Effector memory CD4-positive, alpha-beta T cell (primary cell): ENCODE measurements at regions not wholly inside any gene's neighbourhood (a gene's known extent, or its start where the extent isn't known, plus 50 kb on each side); places are given as distances from the start of the nearest gene placed in this dataset.

ENCODE experiments used
- DNase-seq, 3 donors: peaks; one replicate each; pipeline ENCODE4 v3.0.0-alpha.2; 2020
- H3K27ac ChIP-seq: 2 replicates; pipeline ENCODE4 v1.7.0; 2013; ENCODE audit warnings: mild to moderate bottlenecking, low read length, moderate library complexity; ENCODE audit not compliant: insufficient read depth, poor library complexity, severe bottlenecking
- H3K27me3 ChIP-seq: replicated peaks from 2 replicates; pipeline ENCODE4 v1.7.0; 2013; ENCODE audit warnings: mild to moderate bottlenecking, low read length; ENCODE audit not compliant: insufficient read depth, control insufficient read depth, poor library complexity, severe bottlenecking
- H3K36me3 ChIP-seq: 2 replicates; pipeline ENCODE4 v1.7.0; 2013; ENCODE audit warnings: mild to moderate bottlenecking, low read length, moderate library complexity; ENCODE audit not compliant: control insufficient read depth, insufficient read depth
- H3K4me1 ChIP-seq: 2 replicates; pipeline ENCODE4 v1.7.0; 2013; ENCODE audit warnings: low read length, mild to moderate bottlenecking; ENCODE audit not compliant: control insufficient read depth, insufficient read depth, poor library complexity, severe bottlenecking
- H3K4me3 ChIP-seq: 2 replicates; pipeline ENCODE4 v1.7.0; 2013; ENCODE audit warnings: low read length, low read depth, mild to moderate bottlenecking; ENCODE audit not compliant: insufficient read depth, poor library complexity, severe bottlenecking
- H3K9me3 ChIP-seq: 2 replicates; pipeline ENCODE4 v1.7.0; 2013; ENCODE audit warnings: mild to moderate bottlenecking, low read length, moderate library complexity; ENCODE audit not compliant: control insufficient read depth

DNA sequence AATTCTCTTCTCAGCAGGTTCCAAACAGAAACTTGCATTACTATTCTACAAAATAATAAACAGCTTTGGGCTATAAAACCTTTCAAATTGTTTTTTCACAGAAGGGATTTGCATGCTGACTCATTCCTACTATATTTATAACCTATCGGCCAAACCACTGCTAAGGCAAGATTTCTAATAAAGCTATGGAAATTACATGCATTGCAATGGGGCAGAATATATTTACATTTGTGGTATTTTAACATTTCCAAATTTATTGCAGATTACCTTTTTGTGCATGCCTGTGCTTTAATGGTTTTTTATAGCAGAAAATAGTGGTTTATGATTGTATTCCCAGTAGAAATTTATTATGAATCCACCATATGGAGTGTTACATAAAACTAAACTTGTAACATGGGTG, 69.0 kb upstream of the NPVF start:
- no peaks in the 10 kb centered on the region for H3K4me1 ChIP-seq
- H3K9me3 ChIP-seq, result no peaks in the 10 kb centered on the region
- no peak for DNase-seq
- no peak overlapping the region for H3K27ac ChIP-seq
- H3K27me3 ChIP-seq, result no peaks in the 10 kb centered on the region
- no peak overlapping the region for H3K4me3 ChIP-seq
- no peaks in the 10 kb centered on the region for H3K36me3 ChIP-seq

DNA sequence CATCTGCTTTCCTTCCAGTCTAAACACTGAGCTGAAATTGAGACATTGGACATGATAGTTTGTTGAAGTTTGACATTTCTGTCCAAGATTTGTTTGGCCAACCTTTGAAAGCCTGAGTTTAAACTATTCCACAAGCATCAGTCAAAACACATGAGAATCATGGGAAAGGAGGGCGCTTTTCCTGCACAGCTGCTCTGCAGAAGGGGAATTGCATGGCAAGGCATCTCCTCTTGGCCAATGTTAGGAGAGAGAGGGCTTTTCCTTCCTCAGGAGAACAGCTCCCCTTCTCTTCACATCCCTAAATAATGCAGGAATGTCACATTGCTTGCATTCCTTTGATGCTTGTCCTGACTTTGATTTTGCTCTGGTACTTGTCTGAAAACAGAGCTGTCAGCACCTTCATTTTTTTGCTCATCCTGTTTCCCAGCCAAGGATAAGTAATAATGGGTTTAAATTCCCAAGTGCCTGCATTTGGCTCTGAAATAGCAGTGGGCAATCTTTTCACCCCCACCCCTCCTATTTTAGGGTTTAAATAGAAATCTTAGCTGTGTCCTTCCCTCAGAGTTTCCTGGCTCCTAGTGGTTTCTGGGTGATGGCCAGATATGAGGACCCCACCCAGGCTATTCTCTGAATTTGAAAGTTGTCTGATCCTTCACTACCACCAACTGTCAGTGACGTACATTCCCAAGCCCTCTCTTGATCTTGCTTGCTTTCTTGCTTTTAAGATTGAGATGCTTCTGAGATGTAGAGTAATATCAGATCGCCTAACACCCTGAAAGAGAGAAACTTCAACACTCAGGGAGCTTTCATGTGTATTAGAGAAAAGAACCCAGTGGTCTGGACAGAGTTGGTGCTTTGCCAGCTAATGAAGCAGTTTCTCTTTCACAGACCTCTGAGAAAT, 75.2 kb upstream of the NPVF start:
- Histone ChIP-seq H3K36me3 (no peaks in the 10 kb centered on the region), H3K27ac (no peak overlapping the region), H3K9me3 (no peaks in the 10 kb centered on the region), H3K4me1 (no peaks in the 10 kb centered on the region), H3K27me3 (no peaks in the 10 kb centered on the region), H3K4me3 (no peak overlapping the region)
- no peak for DNase-seq

DNA sequence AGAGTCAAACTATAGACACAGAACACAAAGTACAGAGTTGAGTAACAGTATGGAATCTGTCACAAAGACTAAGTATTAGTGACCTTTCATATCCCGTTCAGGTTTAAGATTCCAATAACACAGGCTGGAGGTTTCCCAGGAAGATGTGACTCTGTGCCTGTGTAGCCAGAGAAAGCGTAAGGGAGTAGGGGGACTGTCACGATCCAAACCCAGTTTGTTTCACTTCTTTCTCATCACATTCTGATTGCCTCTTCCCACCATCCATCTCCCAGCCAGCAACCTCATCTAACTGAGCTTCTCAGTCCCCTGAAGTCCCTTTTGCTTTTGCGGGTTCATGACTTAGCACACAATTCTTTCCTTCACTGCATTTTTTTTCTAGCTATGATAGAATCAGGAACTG, 76.4 kb upstream of the NPVF start:
- Histone ChIP-seq H3K4me1 (no peaks in the 10 kb centered on the region), H3K27me3 (no peaks in the 10 kb centered on the region), H3K27ac (no peak overlapping the region), H3K36me3 (no peaks in the 10 kb centered on the region), H3K9me3 (no peaks in the 10 kb centered on the region), H3K4me3 (no peak overlapping the region)
- DNase-seq, result no peak

DNA sequence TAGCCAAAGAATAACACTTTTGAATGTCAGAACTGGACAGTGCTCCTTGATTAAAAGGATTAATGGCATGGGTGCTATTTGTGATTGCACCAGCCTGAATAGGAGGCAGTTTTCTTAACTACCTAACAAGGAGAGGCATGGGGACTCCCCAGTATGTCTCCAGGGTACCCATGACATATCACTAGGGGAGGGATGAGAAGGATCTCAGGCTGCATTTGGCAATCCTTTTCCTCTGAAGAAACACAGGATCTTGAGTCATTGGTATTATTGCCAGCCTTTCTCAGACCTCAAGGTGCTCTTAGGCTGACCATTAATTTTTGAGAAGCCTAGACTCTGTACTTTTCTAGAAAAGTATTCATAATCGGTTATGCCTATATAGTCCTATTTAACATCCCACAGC, 77.5 kb upstream of the NPVF start:
- no peaks in the 10 kb centered on the region for H3K4me1 ChIP-seq
- no peaks in the 10 kb centered on the region for H3K36me3 ChIP-seq
- no peak overlapping the region for H3K4me3 ChIP-seq
- no peaks in the 10 kb centered on the region for H3K9me3 ChIP-seq
- H3K27me3 ChIP-seq, result no peaks in the 10 kb centered on the region
- no peak overlapping the region for H3K27ac ChIP-seq
- no peak for DNase-seq

DNA sequence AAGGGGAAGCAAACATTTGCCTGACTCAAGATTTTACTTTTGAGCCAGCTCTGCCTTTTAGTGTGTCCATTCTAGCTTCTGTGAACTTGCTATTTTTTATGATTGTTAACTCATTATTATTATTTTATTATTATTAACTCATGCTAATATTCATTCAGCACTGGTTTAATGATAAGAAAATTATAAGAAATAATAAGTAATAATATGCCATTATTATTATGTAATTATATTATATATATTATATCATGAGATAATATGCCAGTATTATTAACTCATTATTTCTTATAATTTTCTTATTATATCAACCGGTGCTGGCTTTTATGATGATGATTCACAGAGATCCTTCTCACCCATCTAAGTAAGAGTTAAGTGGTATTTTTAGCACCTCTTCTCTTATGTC, 79.3 kb upstream of the NPVF start:
- Histone ChIP-seq H3K4me1 (no peaks in the 10 kb centered on the region), H3K27ac (no peak overlapping the region)
- DNase-seq, result no peak

DNA sequence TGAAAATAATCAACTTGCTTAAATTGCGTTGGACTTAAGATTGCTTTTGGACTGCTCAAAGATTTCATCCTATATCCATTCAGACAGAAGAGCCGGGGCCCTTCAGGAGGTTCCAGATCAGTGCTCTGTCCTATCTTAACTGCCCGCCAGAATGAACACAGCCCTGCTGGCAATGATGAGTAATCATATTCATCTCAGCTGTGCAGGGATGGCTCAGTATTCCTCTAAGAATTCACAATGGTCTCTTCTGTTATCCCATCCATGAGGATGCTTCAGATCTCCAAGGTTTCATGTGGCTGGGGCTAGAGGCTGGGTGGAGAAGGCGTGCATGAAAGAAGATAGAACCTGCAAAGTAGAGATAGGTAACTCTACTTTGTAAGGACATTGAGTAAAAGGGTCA, 80.0 kb upstream of the NPVF start:
- Histone ChIP-seq H3K4me3 (no peak overlapping the region), H3K9me3 (no peaks in the 10 kb centered on the region), H3K27ac (no peak overlapping the region), H3K4me1 (no peaks in the 10 kb centered on the region), H3K27me3 (no peaks in the 10 kb centered on the region), H3K36me3 (no peaks in the 10 kb centered on the region)
- no peak for DNase-seq

More for the DNA sequence above, 79.3 kb upstream of the NPVF start:
- Histone ChIP-seq H3K4me3 (no peak overlapping the region), H3K27me3 (no peaks in the 10 kb centered on the region), H3K36me3 (no peaks in the 10 kb centered on the region), H3K9me3 (no peaks in the 10 kb centered on the region)

DNA sequence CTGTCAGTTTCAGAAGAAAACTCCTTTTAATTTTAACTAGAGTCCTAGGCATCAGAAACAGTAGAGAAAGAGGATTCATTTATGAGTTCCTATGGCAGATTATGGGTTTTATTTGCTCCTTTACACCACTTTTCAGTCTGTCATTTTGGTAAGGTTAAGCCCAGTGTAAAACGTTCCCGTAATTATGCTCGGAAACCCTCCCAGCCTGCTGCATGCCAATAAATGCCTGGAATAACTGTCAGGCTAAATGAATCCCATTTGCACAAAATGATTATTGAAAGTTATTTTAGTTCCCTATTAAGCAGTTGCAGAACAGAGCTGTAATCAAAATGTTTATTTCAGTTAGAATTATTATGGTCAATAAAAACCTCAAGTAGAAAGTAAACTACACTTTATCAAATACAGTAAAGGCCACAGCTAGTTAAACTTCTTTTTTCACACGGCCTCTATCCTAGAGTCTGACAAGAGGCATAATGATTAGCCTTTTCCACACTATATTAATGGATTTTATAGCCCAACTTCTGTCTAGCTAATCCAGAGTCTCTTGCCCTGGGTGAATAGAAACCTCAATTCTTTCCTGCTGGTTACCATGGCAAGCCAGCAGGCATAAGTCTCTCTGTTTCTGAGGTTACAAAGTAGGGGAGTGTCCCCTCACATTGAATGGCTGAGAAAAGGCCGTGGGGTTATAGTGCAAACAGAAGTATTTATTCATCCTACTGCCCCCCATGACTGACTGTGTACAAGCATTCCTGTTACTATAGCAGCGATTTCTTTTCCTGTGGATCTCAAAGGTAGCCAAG, 80.8 kb upstream of the NPVF start:
- H3K27me3 ChIP-seq, result no peaks in the 10 kb centered on the region
- no peak overlapping the region for H3K4me3 ChIP-seq
- H3K36me3 ChIP-seq, result no peaks in the 10 kb centered on the region
- no peaks in the 10 kb centered on the region for H3K4me1 ChIP-seq
- no peak for DNase-seq
- H3K27ac ChIP-seq, result no peak overlapping the region
- H3K9me3 ChIP-seq, result no peaks in the 10 kb centered on the region

DNA sequence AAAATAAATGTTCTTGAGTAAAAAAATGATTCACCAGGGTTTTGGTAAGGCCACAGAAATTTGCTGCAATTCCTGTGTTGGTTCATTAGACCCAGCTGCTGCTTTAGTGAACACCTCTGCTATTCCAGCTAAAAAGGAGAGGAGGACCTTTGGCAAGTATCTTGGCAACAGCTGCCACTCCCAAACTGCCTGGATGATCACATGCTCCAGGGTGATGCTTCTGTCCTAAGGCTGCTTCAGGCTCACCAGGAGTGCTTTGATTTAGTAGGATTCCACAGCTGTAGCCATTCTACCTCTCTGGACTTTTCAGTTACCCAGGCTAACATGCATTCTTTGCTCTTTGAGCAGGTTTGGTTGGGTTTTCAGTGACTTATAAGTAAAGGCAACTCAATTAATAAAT, 82.6 kb upstream of the NPVF start:
- Histone ChIP-seq H3K4me3 (no peak overlapping the region), H3K4me1 (no peaks in the 10 kb centered on the region), H3K9me3 (no peaks in the 10 kb centered on the region), H3K36me3 (no peaks in the 10 kb centered on the region), H3K27me3 (no peaks in the 10 kb centered on the region), H3K27ac (no peak overlapping the region)
- no peak for DNase-seq

DNA sequence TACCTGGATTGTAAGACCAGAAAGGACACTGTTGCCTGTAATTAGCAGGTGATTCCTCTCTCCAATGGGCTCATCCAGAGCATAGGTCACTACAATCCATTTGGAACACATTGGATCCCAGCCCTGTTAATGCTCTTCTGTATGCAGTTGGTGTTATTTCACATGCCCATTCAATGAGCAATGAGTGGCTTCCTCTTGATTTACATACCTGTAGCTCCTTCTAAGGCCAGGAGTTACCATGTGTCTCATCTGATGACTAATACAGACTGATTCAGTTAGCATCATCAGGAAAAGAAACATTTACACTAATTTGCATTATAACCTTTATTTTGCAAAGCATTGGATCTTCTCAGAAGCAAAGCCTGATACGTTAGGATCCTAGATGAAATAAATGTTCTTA, 83.1 kb upstream of the NPVF start:
- Histone ChIP-seq H3K36me3 (no peaks in the 10 kb centered on the region), H3K4me1 (no peaks in the 10 kb centered on the region)

DNA sequence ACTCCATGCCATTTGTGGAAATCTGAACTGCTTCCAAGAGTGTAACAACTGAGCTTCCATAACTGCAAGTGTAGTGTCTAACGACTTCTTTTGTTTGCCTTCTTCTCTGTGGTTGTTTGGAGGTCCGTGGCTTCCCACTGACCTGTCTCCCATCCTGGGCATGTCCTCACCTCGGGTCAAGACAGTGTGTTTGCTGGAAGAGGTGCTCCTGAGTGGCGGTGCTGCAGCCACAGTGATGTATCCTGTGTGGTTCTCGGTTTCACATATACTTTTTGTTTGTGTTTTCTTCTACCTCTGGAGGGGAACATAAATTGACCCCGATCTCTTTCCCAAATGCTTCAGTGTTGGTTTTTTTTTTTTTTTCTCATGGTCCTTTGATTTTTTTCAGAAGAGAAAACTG, 84.7 kb upstream of the NPVF start:
- no peak for DNase-seq
- H3K27me3 ChIP-seq, result no peaks in the 10 kb centered on the region
- no peak overlapping the region for H3K4me3 ChIP-seq

More for the DNA sequence above, 83.1 kb upstream of the NPVF start:
- Histone ChIP-seq H3K27ac (no peak overlapping the region), H3K27me3 (no peaks in the 10 kb centered on the region), H3K4me3 (no peak overlapping the region), H3K9me3 (no peaks in the 10 kb centered on the region)
- DNase-seq, result no peak

More for the DNA sequence above, 84.7 kb upstream of the NPVF start:
- Histone ChIP-seq H3K36me3 (no peaks in the 10 kb centered on the region), H3K9me3 (no peaks in the 10 kb centered on the region), H3K4me1 (no peaks in the 10 kb centered on the region), H3K27ac (no peak overlapping the region)
